Keratinocyte (primary cell): ENCODE measurements at regions not wholly inside any gene's neighbourhood (a gene's known extent, or its start where the extent isn't known, plus 50 kb on each side); places are given as distances from the start of the nearest gene placed in this dataset.

Source experiments
- CTCF ChIP-seq, 3 experiments: IDR thresholded peaks in 1 of 3; conservative IDR thresholded peaks in 1 of 3; optimal IDR thresholded peaks in 1 of 3; 2 replicates in 2 of 3; 3 replicates in 1 of 3; pipeline versions ENCODE3 to v1.5.1; 2011; ENCODE audit warnings: low read length in 3 of 3, mild to moderate bottlenecking in 3 of 3, moderate library complexity in 2 of 3, control low read depth in 1 of 3, inconsistent platforms in 1 of 3; ENCODE audit not compliant: insufficient read depth in 2 of 3; ENCODE audit errors: extremely low read depth in 1 of 3
- EZH2 ChIP-seq: IDR thresholded peaks from one replicate; pipeline ENCODE4 v1.6.1; 2012; ENCODE audit warnings: inconsistent platforms, mild to moderate bottlenecking, low read length, moderate library complexity

GRCh38 chr12:114136631-114137030 is 170.5 kb upstream of the RBM19 start:
- TF ChIP-seq EZH2 (no peak), CTCF (optimal IDR thresholded peaks at IDR 0.05 in 1 of 3, IDR thresholded peaks at IDR 0.05 in 1 of 3, conservative IDR thresholded peaks at IDR 0.05 in 1 of 3; ENCODE audit: extremely low read depth in 1 of 3, insufficient read depth in 2 of 3, low read length in 3 of 3) (no peak)
